ENCODE measurements at regions not wholly inside any gene's neighbourhood (a gene's known extent, or its start where the extent isn't known, plus 50 kb on each side); places are given as distances from the start of the nearest gene placed in this dataset.

DNA sequence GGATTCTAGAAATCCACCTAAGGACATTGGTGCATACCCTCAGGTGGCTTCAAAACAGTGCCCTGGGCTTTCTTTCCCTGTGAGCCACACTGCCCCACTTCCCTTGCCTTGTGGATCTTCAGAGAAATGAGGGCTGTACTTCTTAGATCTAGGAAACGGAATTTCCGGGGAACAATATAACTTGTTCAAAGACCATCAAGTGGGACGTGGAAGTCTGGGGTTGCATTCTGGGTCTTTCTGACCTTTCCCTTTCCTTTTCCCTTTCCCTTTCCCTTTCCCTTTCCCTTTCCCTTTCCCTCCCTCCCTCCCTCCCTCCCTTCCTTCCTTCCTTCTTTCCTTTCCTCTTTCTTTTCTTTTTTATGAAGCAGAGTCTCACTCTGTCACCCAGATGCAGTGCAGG lies 97.1 kb upstream of the SALL1 start:
- no peaks in the 10 kb centered on the region for H3K9me3 Mint-ChIP-seq
- no peaks in the 10 kb centered on the region for H3K36me3 Mint-ChIP-seq

GRCh38 chr16:51245658-51245995 lies 94.6 kb upstream of the SALL1 start:
- peaks cover 45% of the 10 kb centered on the region for H3K27me3 Mint-ChIP-seq
- no peak overlapping the region for H3K4me3 Mint-ChIP-seq
- H3K36me3 Mint-ChIP-seq, result no peaks in the 10 kb centered on the region
- no peaks in the 10 kb centered on the region for H3K9me3 Mint-ChIP-seq
- DNase-seq (ENCODE audit: extremely low spot score, unreplicated experiment), result no peak
- peaks cover 26% of the 10 kb centered on the region for H3K4me1 Mint-ChIP-seq (ENCODE audit: unreplicated experiment)
- H3K27ac Mint-ChIP-seq, result no peak overlapping the region
- TF ChIP-seq CTCF (conservative IDR thresholded peaks at IDR 0.05), result no peak

More for the DNA sequence above, 97.1 kb upstream of the SALL1 start:
- TF ChIP-seq CTCF (conservative IDR thresholded peaks at IDR 0.05), result no peak
- H3K4me3 Mint-ChIP-seq, result no peak overlapping the region
- H3K27ac Mint-ChIP-seq, result no peak overlapping the region
- no peak for DNase-seq (ENCODE audit: extremely low spot score, unreplicated experiment)
- peaks cover 34% of the 10 kb centered on the region for H3K27me3 Mint-ChIP-seq
- H3K4me1 Mint-ChIP-seq (ENCODE audit: unreplicated experiment), result peaks cover 26% of the 10 kb centered on the region

GRCh38 chr16:51244887-51245657 lies 94.0 kb upstream of the SALL1 start:
- no peak for TF ChIP-seq CTCF (conservative IDR thresholded peaks at IDR 0.05)
- Mint-ChIP-seq H3K36me3 (no peaks in the 10 kb centered on the region), H3K4me3 (no peak overlapping the region), H3K27ac (no peak overlapping the region), H3K9me3 (no peaks in the 10 kb centered on the region), H3K4me1 (ENCODE audit: unreplicated experiment) (peaks cover 26% of the 10 kb centered on the region), H3K27me3 (peaks cover 48% of the 10 kb centered on the region)
- no peak for DNase-seq (ENCODE audit: extremely low spot score, unreplicated experiment)

DNA sequence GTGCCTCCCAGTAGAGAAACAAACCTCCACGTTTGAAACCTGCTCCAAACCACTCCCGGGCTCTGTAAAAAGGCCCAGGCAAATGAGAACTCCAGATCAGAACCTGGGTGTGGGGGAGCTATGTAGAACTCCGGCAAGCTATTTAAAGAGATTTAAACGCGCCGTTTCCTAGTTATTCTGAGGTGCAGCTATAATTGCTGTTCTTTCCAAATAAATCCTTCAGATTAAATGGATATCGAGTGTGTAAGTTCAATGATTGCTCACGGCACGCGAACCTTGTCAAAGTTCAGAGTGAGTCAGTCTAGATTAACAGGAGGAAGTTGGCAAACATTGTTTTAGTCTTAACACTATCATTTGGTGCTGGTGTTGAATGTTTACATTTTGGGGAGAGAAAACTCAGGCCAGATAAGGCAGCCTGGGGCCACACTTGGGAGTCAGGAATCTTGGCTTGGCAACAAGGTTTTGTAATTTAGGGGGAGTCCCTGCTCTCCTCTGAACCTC lies 92.9 kb upstream of the SALL1 start:
- Mint-ChIP-seq H3K27ac (no peak overlapping the region), H3K4me1 (ENCODE audit: unreplicated experiment) (peaks cover 26% of the 10 kb centered on the region), H3K4me3 (no peak overlapping the region), H3K27me3 (peaks cover 50% of the 10 kb centered on the region), H3K36me3 (no peaks in the 10 kb centered on the region), H3K9me3 (peaks cover 3% of the 10 kb centered on the region)
- no peak for TF ChIP-seq CTCF (conservative IDR thresholded peaks at IDR 0.05)
- DNase-seq (ENCODE audit: extremely low spot score, unreplicated experiment), result no peak

- Mint-ChIP-seq H3K36me3 (no peaks in the 10 kb centered on the region), H3K27me3 (peaks cover 49% of the 10 kb centered on the region), H3K27ac (no peak overlapping the region), H3K4me1 (ENCODE audit: unreplicated experiment) (peaks cover 26% of the 10 kb centered on the region), H3K9me3 (peaks cover 5% of the 10 kb centered on the region), H3K4me3 (no peak overlapping the region)
- TF ChIP-seq CTCF (conservative IDR thresholded peaks at IDR 0.05), result no peak
- DNase-seq (ENCODE audit: extremely low spot score, unreplicated experiment), result no peak
Observed at GRCh38 chr16:51242296-51242994, 91.4 kb upstream of the SALL1 start.
